Activated CD8-positive, alpha-beta memory T cell treated with anti-CD3 and anti-CD28 coated beads, Interleukin-2, amount 50 U/mL, for 24 hours (primary cell): ENCODE measurements at regions not wholly inside any gene's neighbourhood (a gene's known extent, or its start where the extent isn't known, plus 50 kb on each side); places are given as distances from the start of the nearest gene placed in this dataset.

Experiments used
- DNase-seq: peaks from one replicate; pipeline ENCODE4 v3.0.0-alpha.2; 2020; ENCODE audit errors: extremely low read depth

DNA sequence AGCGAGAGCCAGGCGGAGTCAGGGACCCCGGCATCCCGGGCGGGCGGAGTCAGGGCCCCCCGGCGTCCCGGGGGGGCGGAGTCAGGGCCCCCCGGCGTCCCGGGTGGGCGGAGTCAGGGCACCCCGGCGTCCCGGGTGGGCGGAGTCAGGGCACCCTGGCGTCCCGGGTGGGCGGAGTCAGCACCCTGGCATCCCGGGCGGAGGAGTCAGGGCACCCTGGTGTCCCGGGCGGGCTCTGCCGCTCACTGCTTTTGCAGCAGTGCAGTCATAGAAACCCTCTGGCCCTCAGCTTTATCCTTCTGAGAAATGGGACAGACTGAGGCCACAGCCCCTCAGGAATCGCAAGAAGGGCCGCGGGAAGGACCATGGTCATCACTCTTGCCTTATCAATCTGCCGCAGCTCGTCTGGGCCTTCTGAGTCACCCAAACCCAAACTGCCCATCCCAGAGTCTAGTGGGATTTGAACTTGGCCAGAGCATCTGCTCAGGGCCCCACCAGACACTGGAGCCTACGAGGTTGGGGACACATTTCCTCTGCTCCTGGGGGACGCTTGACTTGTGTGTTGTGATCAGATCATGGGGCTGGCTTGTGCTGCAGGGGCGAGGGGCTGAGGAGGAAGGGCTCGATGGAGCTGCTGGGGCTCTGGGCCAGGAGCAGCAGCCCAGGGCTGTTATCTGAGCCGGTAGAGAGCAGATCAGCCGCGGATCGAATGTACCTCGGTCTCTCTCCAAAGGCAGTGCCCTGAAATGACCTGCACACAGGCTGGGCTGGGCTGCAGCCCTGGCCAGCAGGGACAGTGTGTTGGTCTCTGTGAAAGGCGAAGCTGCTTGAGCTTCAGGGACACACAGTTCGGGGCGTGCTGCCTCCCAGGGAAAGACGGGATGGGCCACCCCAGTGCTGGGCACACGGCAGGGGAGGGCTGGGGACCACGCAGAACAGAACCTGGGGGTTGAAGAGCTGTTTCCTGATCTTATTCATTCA lies 290.1 kb upstream of the HDAC4 start:
- no peak for DNase-seq

DNA sequence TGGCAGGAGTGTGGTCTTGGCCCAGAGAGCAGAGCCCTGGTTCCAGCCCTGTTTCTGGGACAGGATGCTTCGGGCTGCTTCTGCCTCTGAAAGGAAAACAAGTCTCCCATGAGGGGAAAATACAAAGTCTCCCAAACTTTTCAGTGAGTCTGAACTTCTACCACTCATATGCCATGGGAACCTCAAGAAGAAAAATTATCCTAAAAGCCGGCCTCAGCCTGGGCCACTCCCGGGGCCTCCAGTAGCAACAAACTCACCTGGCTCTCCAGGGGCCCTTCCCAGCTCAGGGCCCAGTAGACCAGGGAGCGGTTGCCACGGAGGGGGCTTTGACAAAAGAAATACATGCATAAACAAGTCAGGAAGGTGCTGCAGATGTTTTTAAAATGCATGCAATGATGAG lies 289.2 kb upstream of the HDAC4 start:
- no peak for DNase-seq

DNA sequence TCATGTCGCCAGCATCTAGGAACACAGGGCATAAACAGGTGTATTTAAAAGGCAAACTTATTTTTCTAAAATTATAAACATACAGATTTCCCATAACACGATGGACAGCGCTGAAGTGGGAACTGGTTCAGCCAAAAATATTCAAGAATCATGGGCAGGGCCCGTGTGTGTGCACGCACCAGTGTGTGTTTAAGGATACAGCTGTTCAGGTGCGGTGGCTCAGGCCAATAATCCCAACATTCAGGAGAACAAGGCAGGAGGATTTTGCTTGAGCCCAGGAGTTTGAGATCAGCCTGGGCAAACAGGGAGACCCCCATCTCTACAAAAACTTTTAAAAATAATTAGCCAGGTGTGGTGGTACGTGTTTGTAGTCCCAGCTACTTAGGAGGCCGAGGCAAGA lies 288.6 kb upstream of the HDAC4 start:
- DNase-seq, result no peak

DNA sequence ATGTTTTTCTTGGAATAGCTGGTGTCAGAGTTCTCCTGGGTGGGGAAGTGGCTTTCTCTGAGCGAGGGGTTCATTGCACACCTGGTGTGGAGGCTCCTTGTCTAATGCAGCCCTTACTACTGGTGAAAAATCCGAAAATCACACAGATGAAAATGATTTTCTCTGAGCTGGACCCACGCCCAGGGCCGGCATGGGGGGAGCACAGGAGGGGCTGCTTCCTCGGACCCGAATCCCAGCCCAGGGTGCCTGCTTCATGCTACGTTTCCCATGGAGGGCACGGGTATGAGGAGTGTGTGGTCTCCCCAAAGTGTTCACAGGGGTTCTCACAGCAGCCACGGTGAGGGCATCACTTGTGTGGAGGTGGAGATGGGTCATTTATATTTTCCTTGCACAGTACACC lies 288.0 kb upstream of the HDAC4 start:
- DNase-seq, result no peak

DNA sequence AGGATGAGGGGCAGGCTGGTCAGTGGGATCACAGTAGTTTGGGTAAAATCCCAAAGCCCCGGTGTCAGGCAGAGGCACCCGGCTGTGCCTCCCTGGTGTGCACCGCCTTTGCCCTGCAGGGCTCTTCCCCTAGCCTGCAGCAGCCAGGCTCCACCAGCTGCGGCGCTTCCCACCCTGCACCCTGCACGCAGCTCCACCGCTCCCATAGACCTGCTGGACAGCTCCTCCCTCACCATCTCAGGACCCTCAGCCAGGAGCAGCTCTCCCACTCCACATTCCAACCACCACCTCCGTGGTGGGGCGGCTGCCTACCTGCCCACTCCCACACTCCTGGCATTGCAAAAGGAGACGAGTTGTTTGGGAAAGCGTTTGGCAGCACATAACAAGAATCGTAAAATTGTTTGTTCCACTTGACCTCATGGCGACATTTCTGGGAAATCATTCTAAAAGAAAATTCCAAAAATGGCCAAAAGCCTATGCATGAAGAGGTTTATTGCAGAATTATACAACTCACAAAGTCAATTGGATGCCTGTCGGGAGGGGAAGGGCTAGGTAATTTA lies 287.4 kb upstream of the HDAC4 start:
- no peak for DNase-seq

DNA sequence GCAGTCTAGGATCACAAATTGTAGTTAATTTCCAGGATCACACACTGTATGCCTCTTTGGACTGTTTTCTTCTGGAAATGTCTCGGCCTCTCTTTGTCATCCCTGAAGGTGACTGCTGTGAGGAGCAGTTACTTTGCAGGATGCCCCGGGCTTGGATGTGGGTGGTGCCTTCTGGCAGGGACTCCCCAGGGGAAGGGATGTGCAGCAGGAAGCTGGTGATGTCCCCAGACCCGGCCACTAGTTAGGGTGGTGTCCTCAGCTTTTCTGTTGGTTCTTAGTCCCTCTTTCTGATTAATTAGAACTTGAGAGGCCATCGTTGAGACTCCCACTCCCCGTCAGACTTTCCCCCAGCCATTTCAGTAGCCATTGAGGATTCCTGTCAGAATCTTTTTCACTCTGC lies 286.6 kb upstream of the HDAC4 start:
- DNase-seq, result no peak

DNA sequence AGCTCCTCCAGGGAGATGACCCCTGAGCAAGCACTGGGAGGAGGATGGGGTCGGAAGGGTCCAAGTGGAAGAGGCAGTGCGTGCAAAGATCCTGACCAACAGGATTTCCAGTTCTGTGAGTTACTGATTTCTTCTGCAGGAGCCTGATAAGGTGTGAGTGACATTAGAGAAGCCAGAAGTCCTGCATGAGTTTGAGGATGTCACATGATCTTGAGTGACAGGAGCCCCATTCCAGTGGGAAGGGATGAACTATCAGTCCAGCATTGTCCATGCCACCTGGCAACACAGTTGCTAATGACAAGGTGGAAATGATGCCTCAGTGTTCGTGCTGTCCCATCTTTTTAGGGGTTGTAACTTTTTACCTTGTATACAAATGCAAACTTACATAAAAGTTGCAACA lies 285.1 kb upstream of the HDAC4 start:
- no peak for DNase-seq

DNA sequence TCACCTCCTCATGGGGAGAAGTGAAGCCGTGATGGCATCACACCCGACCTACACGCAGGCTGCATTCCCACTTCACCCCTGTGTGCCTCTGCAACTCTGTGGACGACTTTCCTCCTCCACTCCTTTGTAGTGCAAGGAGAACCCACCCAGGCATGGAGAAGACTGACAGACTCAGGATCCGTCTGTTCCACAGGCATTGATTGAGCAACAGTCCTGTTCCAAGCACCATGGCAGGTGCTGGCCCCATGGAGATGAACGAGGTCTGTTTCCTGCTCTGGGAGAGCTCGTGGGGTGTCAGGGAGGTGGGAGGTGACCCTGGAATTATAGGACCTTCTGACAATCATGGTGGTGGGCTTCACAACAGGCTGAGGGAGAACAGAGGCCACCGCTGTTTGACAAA lies 284.7 kb upstream of the HDAC4 start:
- no peak for DNase-seq

DNA sequence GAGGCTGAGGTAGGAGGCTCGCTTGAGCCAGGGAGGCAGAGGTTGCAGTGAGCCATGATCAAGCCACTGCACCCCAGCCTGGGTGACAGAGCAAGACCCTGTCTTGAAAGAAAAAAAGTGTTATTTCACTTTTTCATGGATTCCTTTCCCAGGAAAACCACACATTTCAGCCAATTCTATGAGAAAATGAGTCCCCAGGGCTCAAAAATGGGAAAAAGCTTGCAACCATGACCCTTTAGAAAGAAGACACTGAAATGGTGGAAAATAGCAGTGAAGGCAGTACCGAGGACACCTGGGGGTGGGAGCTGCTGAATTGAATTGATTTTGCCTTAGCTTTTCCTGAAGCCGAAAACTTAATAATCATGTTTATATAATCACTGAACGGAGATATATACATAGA lies 284.2 kb upstream of the HDAC4 start:
- DNase-seq, result no peak

DNA sequence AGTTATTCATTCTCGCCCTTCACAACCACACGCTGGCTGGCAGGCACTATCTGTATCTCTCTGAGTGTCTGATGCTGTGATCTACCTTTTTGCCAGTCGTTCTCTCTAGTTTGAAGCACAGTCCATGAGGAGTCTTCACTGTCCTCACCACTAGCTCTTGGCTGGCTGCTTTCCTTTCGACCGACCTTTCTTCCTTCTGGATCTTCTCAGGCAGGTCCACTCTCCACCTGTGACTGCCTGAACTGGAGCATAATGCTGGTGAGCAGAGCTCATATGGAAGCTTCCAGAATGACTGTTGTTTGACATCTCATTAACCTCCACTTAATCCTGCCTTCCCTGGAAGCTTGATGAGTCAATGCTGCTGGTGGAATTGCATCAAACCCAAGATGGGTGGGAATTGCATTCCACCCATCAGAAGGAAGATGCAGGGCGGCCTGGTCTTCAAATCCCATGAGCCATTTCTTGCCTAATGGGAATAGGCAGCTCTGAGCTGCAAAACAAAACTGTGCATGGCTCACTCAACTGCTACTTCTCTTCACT lies 283.5 kb upstream of the HDAC4 start:
- DNase-seq, result no peak

DNA sequence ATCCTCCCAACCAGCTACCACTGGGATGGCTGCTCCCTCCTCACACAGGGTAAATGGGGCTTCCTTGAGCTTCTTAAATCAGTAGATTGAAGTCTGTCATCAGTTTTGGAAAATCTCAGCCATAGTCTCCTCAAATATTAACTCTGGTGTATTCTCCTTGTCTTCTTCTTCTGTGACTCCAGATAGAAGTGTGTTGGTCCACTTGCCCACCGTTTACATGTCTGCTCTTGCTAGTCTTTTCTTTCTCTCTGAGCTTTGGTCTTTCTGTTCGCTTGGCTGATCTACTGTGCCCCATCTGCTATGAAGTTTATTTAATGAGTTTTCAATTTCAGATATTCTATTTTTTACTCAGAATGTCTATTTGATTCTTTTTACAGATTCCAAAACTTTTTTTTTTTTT lies 281.7 kb upstream of the HDAC4 start:
- no peak for DNase-seq

DNA sequence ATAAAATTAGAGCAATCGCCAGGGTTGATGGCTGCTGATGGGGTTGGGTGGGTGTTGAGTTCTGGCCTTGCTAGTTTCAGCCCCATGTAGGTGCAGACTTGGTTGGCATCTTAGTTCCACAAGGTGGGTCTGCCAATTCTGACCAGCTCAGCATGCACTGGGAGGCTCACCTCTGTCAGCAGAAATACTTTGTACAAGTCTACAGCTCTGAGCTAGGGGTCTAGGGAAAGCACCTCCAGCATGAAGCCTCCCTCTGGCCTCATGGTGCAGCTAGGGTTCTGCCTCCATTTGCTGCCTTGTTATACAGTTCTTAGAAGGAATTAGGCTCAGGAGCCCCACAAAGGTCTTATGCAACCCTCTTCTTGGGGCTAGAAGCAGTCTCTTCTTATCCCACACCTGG lies 278.9 kb upstream of the HDAC4 start:
- DNase-seq, result no peak

DNA sequence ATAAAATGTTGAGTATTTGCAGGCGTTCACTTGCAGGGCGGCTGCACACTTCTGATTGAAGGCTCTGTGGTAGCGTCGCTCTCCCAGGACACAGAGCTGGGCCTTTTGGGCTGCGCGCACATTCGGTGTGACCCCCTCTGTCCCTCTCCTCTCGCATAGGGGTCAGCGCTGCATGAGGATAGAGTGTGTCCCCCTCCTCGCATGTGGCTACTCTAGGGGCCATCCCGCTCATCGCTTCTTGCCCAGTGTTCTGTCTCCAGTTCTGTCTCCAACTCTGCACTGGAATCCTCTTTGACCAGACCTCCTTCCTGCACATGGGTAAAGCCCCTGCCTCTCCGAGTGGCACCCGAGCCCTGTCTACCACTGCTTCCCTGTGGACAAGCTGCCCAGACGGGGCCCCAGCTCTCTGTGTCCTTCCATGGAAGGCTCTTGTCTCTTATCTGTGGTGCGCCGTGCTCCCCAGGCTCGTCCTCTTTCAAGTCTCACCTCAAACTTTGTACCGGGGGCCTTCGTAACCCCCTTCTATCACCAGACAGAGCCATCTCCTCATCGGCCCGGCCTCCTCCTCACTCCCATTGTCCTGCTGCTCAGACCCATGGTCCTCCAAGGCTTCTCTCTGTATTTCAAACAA lies 278.0 kb upstream of the HDAC4 start:
- no peak for DNase-seq

DNA sequence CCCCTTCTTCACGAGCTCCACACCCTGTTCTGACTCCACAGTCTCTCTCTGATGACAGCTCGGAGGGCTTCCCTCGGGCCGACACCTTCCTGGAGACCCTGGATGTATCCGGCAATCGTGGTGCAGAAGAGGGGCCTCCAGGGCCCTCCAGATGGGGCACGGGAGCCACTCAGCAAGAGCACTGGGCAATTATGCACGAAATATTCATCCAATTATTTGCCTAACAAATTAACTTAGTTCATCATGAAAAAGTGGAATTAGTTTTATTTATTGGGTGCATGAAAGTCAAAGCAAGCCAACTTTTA lies 277.3 kb upstream of the HDAC4 start:
- DNase-seq, result no peak

DNA sequence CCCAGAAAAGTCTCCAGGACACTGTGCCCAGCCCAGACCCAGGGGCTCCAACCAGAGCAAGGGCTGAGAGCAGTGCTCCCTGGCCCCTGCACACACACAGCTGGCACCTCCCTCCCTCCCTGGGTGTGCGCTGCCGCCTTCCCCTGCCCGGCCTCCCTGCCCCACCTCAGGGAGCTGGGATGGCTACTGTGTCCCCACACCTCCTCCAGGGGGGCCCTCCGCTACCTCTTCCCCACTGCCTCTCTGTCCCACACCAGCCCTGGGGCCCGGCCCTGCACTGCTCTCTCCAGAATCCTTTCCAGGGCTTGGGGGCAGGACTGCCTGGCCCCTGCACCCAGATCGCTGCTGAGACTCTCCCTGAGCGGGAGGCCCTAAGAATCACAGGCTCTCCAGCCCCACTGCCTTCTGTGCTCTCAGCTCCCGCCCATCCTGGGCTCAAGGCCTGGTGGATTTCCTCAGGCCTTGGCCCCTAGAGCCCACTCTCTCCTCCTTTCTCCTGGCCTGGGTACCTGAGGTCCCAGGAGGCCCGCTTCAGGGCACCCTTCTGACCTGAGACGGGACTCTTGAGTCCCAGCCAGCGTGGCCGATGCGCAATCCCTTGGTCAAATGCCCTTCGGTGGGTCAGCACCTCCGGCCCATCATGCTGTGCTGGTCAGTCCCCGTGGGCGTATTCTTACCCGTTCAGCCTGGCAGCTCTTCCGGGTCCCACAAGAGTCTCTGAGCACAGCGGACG lies 276.8 kb upstream of the HDAC4 start:
- DNase-seq, result no peak

DNA sequence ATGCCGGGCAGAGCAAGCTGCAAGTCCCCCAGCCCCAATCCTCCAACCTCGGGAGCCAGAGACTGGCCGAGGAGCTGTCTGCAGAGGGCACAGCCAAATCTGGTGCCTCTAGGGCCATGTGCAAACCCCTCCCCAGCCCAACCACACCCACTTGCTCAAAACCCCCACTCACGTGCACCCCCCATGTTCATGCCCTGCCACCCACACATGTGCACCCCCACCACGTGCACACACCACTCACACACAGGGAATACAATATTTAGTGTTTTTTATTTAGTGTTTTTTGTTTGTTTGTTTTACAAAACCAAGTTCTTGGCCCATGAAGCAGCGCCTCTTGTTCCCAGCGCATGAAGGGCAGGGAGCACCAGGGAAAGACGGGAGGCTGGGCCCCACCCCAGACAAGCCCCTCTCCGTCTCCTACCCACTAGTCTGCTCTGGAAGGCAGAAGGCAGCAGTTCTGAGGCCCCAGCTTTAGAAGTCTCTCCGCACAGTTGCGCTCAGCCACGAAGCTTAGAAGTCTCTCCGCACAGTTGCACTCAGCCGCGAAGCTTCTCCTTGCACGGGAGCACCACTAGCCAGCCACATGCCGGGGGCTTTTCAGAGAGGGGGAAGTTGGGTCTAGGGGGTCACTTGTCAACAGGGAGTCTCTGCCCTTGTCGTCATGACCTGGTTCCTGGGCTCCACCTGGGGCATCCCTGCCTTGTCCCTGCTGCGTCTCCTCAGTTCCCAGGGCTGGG lies 276.1 kb upstream of the HDAC4 start:
- no peak for DNase-seq

DNA sequence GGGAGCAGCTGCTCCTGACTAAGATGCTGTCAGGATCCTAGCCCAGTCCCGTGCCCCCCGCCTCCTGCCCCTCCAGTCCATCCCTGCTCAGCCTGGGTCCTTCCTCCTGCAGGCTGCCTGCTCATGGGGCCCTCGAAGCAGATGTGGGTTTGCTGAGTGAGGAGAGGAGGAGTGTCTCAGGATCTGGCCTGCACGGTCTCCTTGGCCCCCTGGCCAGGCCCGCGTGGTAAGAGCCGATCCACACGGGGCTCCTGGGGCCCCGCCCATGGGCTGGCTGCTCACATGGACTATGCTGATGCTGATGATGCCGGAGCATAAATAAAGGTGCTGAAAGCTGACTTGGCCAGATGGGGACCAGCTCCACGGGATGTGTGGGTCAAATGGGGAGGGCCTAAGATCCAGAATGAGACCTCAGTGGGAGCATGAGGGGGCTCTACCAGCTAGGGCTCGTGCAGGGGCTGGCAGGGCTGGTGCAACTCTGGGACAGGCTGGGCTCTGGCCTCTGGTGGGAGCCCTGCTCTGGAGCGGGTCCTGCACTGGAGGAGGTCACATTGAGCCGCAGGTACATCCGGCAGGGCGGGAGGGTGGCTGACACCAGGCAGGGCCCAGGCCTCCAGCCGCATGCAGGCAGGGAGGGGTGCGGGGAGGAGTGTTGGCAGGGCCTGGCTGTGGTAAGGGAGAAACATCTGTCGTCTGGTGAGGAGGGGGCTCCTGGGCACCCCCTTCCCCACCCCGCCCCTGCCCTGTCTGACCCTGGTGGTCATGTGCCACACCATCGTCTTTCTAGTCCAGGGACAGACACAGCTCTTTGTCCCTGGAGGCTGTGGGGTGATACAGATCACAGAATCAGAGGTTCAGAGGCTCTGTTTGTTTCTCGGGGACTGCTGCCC lies 275.3 kb upstream of the HDAC4 start:
- no peak for DNase-seq

DNA sequence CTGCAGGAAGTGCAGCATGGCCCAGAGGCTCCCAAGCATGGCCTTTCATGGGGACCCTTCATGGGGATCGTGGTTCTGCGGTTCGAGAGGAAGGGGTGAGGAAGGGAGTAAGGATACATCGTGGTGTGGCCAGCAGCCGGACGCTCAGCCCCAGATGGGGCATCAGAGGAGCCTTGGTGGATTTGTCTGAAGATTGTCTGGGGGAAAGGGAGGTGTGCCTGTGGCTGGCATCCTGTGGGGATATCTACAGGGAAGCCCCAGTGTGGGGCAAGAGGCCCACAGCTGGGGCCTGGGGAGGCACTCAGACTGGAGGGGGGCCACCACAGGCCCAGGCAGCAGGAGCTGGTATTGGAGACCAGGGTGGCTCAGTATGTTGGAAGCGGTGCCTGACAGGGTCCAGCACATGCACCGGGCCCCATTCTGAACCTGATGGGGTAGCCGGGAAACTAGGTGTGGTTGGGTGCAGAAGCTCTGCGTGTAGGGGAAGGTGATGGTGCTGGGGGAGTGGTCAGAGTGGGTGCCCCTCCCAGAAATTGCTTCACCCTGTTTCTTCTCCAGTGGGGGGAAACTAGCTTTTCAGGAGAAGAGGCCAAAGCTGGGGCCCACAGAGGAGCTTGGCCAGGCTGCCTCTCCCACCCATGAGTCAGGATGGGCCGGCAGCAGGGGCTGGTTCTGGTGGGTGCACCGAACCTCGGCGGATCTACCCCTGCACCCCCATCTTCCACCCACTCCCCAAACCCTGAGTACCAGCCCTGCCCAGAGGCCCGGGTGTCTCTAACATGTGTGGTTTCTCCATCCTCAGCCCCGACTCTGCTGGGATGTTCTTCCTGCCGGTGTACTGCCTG lies 274.4 kb upstream of the HDAC4 start:
- no peak for DNase-seq

DNA sequence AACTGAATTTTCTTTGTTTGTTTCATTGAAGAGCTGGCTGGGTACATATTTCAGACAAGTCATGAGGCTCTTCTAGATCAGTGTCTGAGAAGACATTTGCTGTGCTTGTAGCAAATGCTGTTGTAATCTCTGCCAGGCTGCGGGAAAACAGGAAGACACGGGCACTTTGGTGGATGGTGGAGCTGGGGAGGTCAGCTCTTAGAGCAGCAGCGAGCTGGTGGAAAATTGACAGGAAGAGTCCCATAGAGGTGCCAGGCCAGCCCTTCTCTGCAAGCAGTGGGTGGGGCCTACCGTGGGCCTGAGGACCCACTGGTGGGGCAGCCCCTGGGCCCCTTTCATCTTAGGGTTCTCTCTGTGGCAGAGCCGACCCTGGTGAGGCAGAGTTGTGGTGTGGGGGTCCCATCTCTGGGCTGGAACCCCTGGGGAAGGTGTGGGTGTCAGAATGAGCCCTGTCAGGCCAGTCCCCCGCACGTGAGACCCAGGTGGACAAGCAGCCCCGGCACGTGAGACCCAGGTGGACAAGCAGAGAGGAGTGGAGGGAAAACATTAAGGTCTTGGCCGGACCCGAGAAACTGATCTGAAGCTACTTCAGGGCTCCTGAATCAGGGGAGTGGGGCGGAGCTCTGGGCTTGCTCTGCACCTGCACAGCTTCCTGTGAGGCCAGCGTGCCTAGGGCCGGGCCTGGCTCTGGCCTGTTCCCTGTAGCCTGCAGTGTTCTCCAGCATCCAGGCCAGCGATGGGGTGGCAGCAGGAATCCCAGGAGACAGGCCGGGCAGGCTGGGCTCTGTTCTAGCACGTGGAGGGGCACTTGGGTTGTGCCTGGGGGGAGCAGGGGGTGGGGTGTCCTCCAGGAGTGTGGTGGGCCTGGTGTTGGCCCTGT lies 273.5 kb upstream of the HDAC4 start:
- no peak for DNase-seq
